ENCODE measurements at regions not wholly inside any gene's neighbourhood (a gene's known extent, or its start where the extent isn't known, plus 50 kb on each side); places are given as distances from the start of the nearest gene placed in this dataset.

GRCh38 chr9:115443890-115444289 lies 325.9 kb upstream of the TNC start:
- TF ChIP-seq SUZ12 (IDR thresholded peaks at IDR 0.05) (no peak), CTBP1 (IDR thresholded peaks at IDR 0.05; ENCODE audit: borderline replicate concordance) (no peak), FOXK2 (IDR thresholded peaks at IDR 0.05) (no peak), ARNT (IDR thresholded peaks at IDR 0.05) (no peak), SP1 (IDR thresholded peaks at IDR 0.05) (no peak), FOXM1 (IDR thresholded peaks at IDR 0.05; ENCODE audit: borderline replicate concordance) (no peak), BHLHE40 (IDR thresholded peaks at IDR 0.05; ENCODE audit: borderline replicate concordance) (no peak), TARDBP (IDR thresholded peaks at IDR 0.05) (no peak), PKNOX1 (IDR thresholded peaks at IDR 0.05) (no peak), NFRKB (IDR thresholded peaks at IDR 0.05) (no peak), ELF4 (IDR thresholded peaks at IDR 0.05) (no peak), LEF1 (IDR thresholded peaks at IDR 0.05; ENCODE audit: borderline replicate concordance) (no peak), ZNF384 (IDR thresholded peaks at IDR 0.05) (no peak), FOXA1 (IDR thresholded peaks at IDR 0.05) (no peak)

Measured in HEK293T (cell line).